Endothelial cell of umbilical vein (primary cell): ENCODE measurements at regions not wholly inside any gene's neighbourhood (a gene's known extent, or its start where the extent isn't known, plus 50 kb on each side); places are given as distances from the start of the nearest gene placed in this dataset.

ENCODE experiments used
- BruUV-seq: library from RNA; stranded (reverse); fragments of 400-500 nt; replicated peaks from 2 replicates; lab custom pipeline; 2021; lab: Mats Ljungman, UMichigan
- CTCF ChIA-PET: fragments of 300-600, 350-600 bp; sonication (Branson Sonifier 250); formaldehyde crosslinking; loops from one replicate; lab custom pipeline; 2021; ENCODE audit warnings: antibody characterized with exemption, inconsistent platforms; lab: Charles Lee
- POLR2A ChIA-PET: fragments of 300-600, 350-600 bp; sonication (Branson Sonifier 250); formaldehyde crosslinking; loops from one replicate; lab custom pipeline; 2021; ENCODE audit warnings: antibody characterized with exemption, inconsistent platforms; lab: Charles Lee
- DNase-seq: peaks from one replicate; pipeline ENCODE4 v3.0.0-alpha.2; 2011; ENCODE audit warnings: low read depth, low spot score
- FAIRE-seq: peaks from 2 replicates; lab custom pipeline; 2011; peaks lifted over from hg19 to GRCh38; lab: Jason Lieb, UNC
- H2AFZ ChIP-seq: 2 replicates; pipeline ENCODE4 v1.6.0; 2012; ENCODE audit warnings: low read depth, low read length, control low read depth, inconsistent platforms
- H3K27ac ChIP-seq: 2 replicates; pipeline ENCODE4 v1.5.1; 2011; ENCODE audit warnings: low read depth, mild to moderate bottlenecking, control low read depth, low read length, moderate library complexity; ENCODE audit not compliant: insufficient read depth
- H3K27me3 ChIP-seq, 2 experiments: 2 replicates each; pipeline versions ENCODE4 v1.6.0 to v1.6.1; 2011; ENCODE audit warnings: low read length in 2 of 2, mixed read lengths in 1 of 2; ENCODE audit not compliant: control insufficient read depth in 2 of 2, insufficient read depth in 2 of 2
- H3K36me3 ChIP-seq, 2 experiments: 2 replicates in 1 of 2; 3 replicates in 1 of 2; pipeline ENCODE4 v1.5.1; 2011; ENCODE audit warnings: low read length in 2 of 2, mild to moderate bottlenecking in 1 of 2, moderate library complexity in 1 of 2; ENCODE audit not compliant: control insufficient read depth in 2 of 2, insufficient read depth in 2 of 2; ENCODE audit errors: extremely low read depth in 1 of 2
- H3K4me1 ChIP-seq: 3 replicates; pipeline ENCODE4 v1.5.1; 2011; ENCODE audit warnings: mild to moderate bottlenecking, low read length; ENCODE audit not compliant: control insufficient read depth, insufficient read depth; ENCODE audit errors: extremely low read depth
- H3K4me2 ChIP-seq: 2 replicates; pipeline ENCODE4 v1.6.1; 2011; ENCODE audit warnings: low read length, control low read depth, mixed read lengths; ENCODE audit not compliant: insufficient read depth
- H3K4me3 ChIP-seq, 3 experiments: fragments of 200-600 bp in 1 of 3; sonication (generic), shearing (Covaris generic) in 1 of 3; replicated peaks in 1 of 3; 2 replicates each; pipeline ENCODE4 v1.5.1; 2011 to 2016; ENCODE audit warnings: control low read depth in 3 of 3, low read length in 3 of 3, mild to moderate bottlenecking in 2 of 3, inconsistent platforms in 1 of 3, low read depth in 1 of 3, moderate library complexity in 1 of 3; ENCODE audit not compliant: insufficient read depth in 1 of 3
- H3K79me2 ChIP-seq: 2 replicates; pipeline ENCODE4 v1.6.0; 2012; ENCODE audit warnings: low read length, inconsistent platforms; ENCODE audit not compliant: control insufficient read depth, insufficient read depth
- H3K9ac ChIP-seq: replicated peaks from 2 replicates; pipeline ENCODE3; 2011; ENCODE audit warnings: low read length, control low read depth; ENCODE audit not compliant: insufficient read depth; ENCODE audit errors: extremely low read depth
- H3K9me1 ChIP-seq: replicated peaks from 3 replicates; pipeline ENCODE4 v1.6.0; 2011; ENCODE audit warnings: mild to moderate bottlenecking, low read length; ENCODE audit not compliant: control insufficient read depth, insufficient read depth; ENCODE audit errors: extremely low read depth
- H3K9me3 ChIP-seq: replicated peaks from 2 replicates; pipeline ENCODE4 v1.5.1; 2012; ENCODE audit warnings: low read length, inconsistent platforms; ENCODE audit not compliant: control insufficient read depth, insufficient read depth
- H4K20me1 ChIP-seq: replicated peaks from 2 replicates; pipeline ENCODE3; 2011; ENCODE audit warnings: mild to moderate bottlenecking, low read length; ENCODE audit not compliant: control insufficient read depth, insufficient read depth; ENCODE audit errors: extremely low read depth
- EZH2 ChIP-seq: IDR thresholded peaks from 2 replicates; pipeline ENCODE4 v1.6.1; 2012; ENCODE audit warnings: borderline replicate concordance, low read depth, mild to moderate bottlenecking, moderate library complexity, low read length, inconsistent platforms; ENCODE audit not compliant: severe bottlenecking
- FOS ChIP-seq: IDR thresholded peaks from 2 replicates; pipeline ENCODE4 v1.6.1; 2011; ENCODE audit warnings: mild to moderate bottlenecking, low read length, moderate library complexity, borderline replicate concordance; ENCODE audit not compliant: insufficient read depth
- GATA2 ChIP-seq: IDR thresholded peaks from 2 replicates; pipeline ENCODE4 v1.7.0; 2011; ENCODE audit warnings: low read depth, mild to moderate bottlenecking, moderate library complexity, mixed read lengths, low read length; ENCODE audit not compliant: insufficient read length, insufficient read depth
- JUN ChIP-seq: IDR thresholded peaks from 2 replicates; pipeline ENCODE4 v1.6.1; 2011; ENCODE audit warnings: borderline replicate concordance, low read depth; ENCODE audit not compliant: insufficient read length, insufficient read depth
- MYC ChIP-seq: IDR thresholded peaks from one replicate; pipeline ENCODE4 v1.6.1; 2011; ENCODE audit warnings: mild to moderate bottlenecking, low read depth, low read length
- POLR2A ChIP-seq: IDR thresholded peaks from 2 replicates; pipeline ENCODE4 v1.6.1; 2012; ENCODE audit warnings: low read depth, mild to moderate bottlenecking, control low read depth, low read length
- POLR2AphosphoS5 ChIP-seq: IDR thresholded peaks from 2 replicates; pipeline ENCODE4 v1.6.1; 2012; ENCODE audit warnings: low read depth, mild to moderate bottlenecking, control low read depth, low read length, moderate library complexity; ENCODE audit not compliant: insufficient read depth
- dilution Hi-C: fragments of 300-500 bp; cut with MboI; formaldehyde crosslinking; loops from one replicate; pipeline ENCODE4 v1.15.0; 2019; ENCODE audit warnings: low sequenced_read_pairs; ENCODE audit not compliant: extremely low pct_ligation_motif_present
- intact Hi-C: fragments of 100-400 bp; cut with micrococcal nuclease; formaldehyde crosslinking; loops from one replicate; pipeline ENCODE4 v1.10.0; 2022
- TF ChIP-seq, protein P1 (sequence below): IDR thresholded peaks from 2 replicates; pipeline ENCODE4 v1.6.1; 2011; ENCODE audit not compliant: insufficient read depth, insufficient read length
- TF ChIP-seq, protein P2 (sequence below), 2 donors: IDR thresholded peaks; 1 replicate in 1 of 2; 2 replicates in 1 of 2; pipeline ENCODE4 v1.5.1; 2011; ENCODE audit warnings: low read length in 2 of 2, mild to moderate bottlenecking in 2 of 2, moderate library complexity in 2 of 2, control low read depth in 1 of 2, inconsistent platforms in 1 of 2, low read depth in 1 of 2; ENCODE audit not compliant: insufficient read depth in 1 of 2; ENCODE audit errors: extremely low read depth in 1 of 2

DNA sequence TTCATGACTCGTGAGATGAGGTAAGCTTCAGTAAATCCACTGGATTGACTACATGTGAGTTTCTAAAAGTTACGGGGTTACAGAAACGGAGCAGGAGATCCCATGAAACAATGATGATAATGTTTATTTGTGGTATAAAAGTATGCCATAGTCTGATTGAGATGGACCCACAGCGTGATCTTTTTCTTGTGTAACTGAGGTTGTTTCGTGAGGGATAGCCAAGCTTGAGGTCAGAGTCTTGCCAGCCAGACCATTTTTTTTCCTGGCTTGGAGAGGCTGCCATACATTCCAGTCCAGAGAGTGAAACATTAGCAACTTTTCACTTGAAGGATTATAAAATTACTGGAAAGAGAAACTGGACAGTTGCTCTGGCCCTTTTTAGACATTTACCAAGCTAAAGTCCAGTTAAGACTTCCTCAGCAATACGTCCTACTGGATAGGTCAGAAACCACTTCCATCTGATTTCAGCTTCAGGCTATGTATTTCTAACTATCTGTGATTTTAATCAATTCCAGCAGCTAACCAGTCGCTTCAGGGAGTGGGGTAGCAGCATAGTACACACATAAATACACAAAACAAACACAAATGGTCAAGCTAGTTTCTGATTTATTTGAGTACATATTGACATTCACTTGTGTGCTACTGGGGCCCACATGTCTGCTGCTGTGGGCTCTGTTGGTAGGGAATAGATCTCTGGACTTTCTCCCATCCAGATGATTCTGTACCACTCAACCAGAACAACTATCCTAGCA lies 194.6 kb downstream of the POSTN start:
- no peak overlapping the region for H3K27ac ChIP-seq
- H3K4me1 ChIP-seq: no peaks in the 10 kb centered on the region
- H3K36me3 ChIP-seq: no peaks in the 10 kb centered on the region
- ChIA-PET POLR2A (no interaction called here), CTCF (interaction anchor here (1.1 to 1.4 kb wide), 2 partner anchors 16 to 26 kb away, joined by 3 to 5 read pairs; no protein-coding TSS in a partner anchor)
- no peaks in the 10 kb centered on the region for H3K9me1 ChIP-seq
- no TSS peak for BruUV-seq
- DNase-seq (no peak), FAIRE-seq (no peak)
- TF ChIP-seq MYC: no peak
- TF ChIP-seq FOS: no peak
- TF ChIP-seq, protein P1, sequence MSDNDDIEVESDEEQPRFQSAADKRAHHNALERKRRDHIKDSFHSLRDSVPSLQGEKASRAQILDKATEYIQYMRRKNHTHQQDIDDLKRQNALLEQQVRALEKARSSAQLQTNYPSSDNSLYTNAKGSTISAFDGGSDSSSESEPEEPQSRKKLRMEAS: no peak
- TF ChIP-seq JUN: no peak
- TF ChIP-seq POLR2AphosphoS5: no peak
- no peak for TF ChIP-seq GATA2
- no peak for TF ChIP-seq EZH2
- TF ChIP-seq, protein P2, sequence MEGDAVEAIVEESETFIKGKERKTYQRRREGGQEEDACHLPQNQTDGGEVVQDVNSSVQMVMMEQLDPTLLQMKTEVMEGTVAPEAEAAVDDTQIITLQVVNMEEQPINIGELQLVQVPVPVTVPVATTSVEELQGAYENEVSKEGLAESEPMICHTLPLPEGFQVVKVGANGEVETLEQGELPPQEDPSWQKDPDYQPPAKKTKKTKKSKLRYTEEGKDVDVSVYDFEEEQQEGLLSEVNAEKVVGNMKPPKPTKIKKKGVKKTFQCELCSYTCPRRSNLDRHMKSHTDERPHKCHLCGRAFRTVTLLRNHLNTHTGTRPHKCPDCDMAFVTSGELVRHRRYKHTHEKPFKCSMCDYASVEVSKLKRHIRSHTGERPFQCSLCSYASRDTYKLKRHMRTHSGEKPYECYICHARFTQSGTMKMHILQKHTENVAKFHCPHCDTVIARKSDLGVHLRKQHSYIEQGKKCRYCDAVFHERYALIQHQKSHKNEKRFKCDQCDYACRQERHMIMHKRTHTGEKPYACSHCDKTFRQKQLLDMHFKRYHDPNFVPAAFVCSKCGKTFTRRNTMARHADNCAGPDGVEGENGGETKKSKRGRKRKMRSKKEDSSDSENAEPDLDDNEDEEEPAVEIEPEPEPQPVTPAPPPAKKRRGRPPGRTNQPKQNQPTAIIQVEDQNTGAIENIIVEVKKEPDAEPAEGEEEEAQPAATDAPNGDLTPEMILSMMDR (IDR thresholded peaks at IDR 0.05; ENCODE audit: extremely low read depth in 1 of 2, insufficient read depth in 1 of 2, low read depth in 1 of 2, low read length in 2 of 2): no peak
- TF ChIP-seq POLR2A: no peak
- dilution Hi-C loops (no loop called here), intact Hi-C loops (no loop called here)
- no peak overlapping the region for H3K4me3 ChIP-seq
- no peaks in the 10 kb centered on the region for H3K79me2 ChIP-seq
- H3K9me3 ChIP-seq: no peaks in the 10 kb centered on the region
- no peak overlapping the region for H3K4me2 ChIP-seq
- H2AFZ ChIP-seq: no peak overlapping the region
- H4K20me1 ChIP-seq: no peaks in the 10 kb centered on the region
- H3K27me3 ChIP-seq: no peaks in the 10 kb centered on the region
- no peak overlapping the region for H3K9ac ChIP-seq
